NB4 (cell line): ENCODE measurements at regions not wholly inside any gene's neighbourhood (a gene's known extent, or its start where the extent isn't known, plus 50 kb on each side); places are given as distances from the start of the nearest gene placed in this dataset.

Experiments used
- POLR2A ChIP-seq: IDR thresholded peaks from 2 replicates; pipeline ENCODE4 v1.6.1; 2011; ENCODE audit warnings: mild to moderate bottlenecking; ENCODE audit not compliant: insufficient read length; ENCODE audit errors: extremely low read depth
- TF ChIP-seq, protein P1 (sequence below): IDR thresholded peaks from one replicate; pipeline ENCODE4 v1.5.1; 2012; ENCODE audit warnings: low read depth, low read length

DNA sequence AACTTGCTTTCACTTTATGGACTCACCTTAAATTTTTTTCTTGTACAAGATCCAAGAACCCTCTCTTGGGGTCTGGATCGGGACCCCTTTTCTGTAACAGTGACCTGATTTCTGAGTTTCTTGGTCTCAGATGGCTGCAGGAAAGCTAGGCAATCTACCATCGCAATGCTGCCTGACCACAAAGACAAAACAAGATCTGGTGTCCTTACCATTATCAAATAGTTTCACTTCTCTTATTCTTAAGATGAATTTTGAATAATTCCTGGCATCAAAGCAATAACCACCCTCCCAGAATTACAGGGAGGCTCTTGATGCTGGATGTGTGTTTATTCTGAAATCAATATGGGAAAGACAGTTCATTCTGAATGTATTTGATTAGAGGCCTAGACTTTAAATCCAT, 77.4 kb upstream of the FRMD4A start:
- no peak for TF ChIP-seq POLR2A
- TF ChIP-seq, protein P1, sequence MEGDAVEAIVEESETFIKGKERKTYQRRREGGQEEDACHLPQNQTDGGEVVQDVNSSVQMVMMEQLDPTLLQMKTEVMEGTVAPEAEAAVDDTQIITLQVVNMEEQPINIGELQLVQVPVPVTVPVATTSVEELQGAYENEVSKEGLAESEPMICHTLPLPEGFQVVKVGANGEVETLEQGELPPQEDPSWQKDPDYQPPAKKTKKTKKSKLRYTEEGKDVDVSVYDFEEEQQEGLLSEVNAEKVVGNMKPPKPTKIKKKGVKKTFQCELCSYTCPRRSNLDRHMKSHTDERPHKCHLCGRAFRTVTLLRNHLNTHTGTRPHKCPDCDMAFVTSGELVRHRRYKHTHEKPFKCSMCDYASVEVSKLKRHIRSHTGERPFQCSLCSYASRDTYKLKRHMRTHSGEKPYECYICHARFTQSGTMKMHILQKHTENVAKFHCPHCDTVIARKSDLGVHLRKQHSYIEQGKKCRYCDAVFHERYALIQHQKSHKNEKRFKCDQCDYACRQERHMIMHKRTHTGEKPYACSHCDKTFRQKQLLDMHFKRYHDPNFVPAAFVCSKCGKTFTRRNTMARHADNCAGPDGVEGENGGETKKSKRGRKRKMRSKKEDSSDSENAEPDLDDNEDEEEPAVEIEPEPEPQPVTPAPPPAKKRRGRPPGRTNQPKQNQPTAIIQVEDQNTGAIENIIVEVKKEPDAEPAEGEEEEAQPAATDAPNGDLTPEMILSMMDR = no peak
